ENCODE measurements at regions not wholly inside any gene's neighbourhood (a gene's known extent, or its start where the extent isn't known, plus 50 kb on each side); places are given as distances from the start of the nearest gene placed in this dataset.

- DNase-seq: no peak
Observed at GRCh38 chr1:239263801-239264200, 122.6 kb upstream of the CHRM3 start.

- no peak for DNase-seq
Observed at GRCh38 chr1:239262538-239262937, 123.8 kb upstream of the CHRM3 start.

- DNase-seq: no peak
Observed at GRCh38 chr1:239261521-239261920, 124.8 kb upstream of the CHRM3 start.

GRCh38 chr1:239260842-239261241 lies 125.5 kb upstream of the CHRM3 start:
- no peak for DNase-seq

- no peak for DNase-seq
Observed at GRCh38 chr1:239255628-239256160, 130.7 kb upstream of the CHRM3 start.

- no peak for DNase-seq
Observed at GRCh38 chr1:239254999-239255398, 131.4 kb upstream of the CHRM3 start.

GRCh38 chr1:239253032-239253431 lies 133.3 kb upstream of the CHRM3 start:
- DNase-seq: no peak

- DNase-seq: no peak
Observed at GRCh38 chr1:239250353-239251035, 135.9 kb upstream of the CHRM3 start.

GRCh38 chr1:239247285-239247684 lies 139.1 kb upstream of the CHRM3 start:
- DNase-seq: no peak

- DNase-seq: no peak
Observed at GRCh38 chr1:239244084-239244483, 142.3 kb upstream of the CHRM3 start.

GRCh38 chr1:239243006-239243405 lies 143.4 kb upstream of the CHRM3 start:
- DNase-seq: no peak

- DNase-seq: no peak
Observed at GRCh38 chr1:239242404-239242803, 144.0 kb upstream of the CHRM3 start.

- no peak for DNase-seq
Observed at GRCh38 chr1:239240736-239241135, 145.6 kb upstream of the CHRM3 start.

- DNase-seq: no peak
Observed at GRCh38 chr1:239239529-239239928, 146.8 kb upstream of the CHRM3 start.

- DNase-seq: no peak
Observed at GRCh38 chr1:239237912-239238311, 148.5 kb upstream of the CHRM3 start.

GRCh38 chr1:239233626-239234025 lies 152.7 kb upstream of the CHRM3 start:
- no peak for DNase-seq

GRCh38 chr1:239232921-239233320 lies 153.4 kb upstream of the CHRM3 start:
- no peak for DNase-seq

- no peak for DNase-seq
Observed at GRCh38 chr1:239228451-239228850, 157.9 kb upstream of the CHRM3 start.

GRCh38 chr1:239225396-239225795 lies 161.0 kb upstream of the CHRM3 start:
- DNase-seq: no peak

- no peak for DNase-seq
Observed at GRCh38 chr1:239224100-239224499, 162.3 kb upstream of the CHRM3 start.

GRCh38 chr1:239222999-239223398 lies 163.4 kb upstream of the CHRM3 start:
- DNase-seq: no peak

GRCh38 chr1:239221656-239222055 lies 164.7 kb upstream of the CHRM3 start:
- no peak for DNase-seq

- DNase-seq: no peak
Observed at GRCh38 chr1:239219679-239220078, 166.7 kb upstream of the CHRM3 start.

- no peak for DNase-seq
Observed at GRCh38 chr1:239218301-239218700, 168.1 kb upstream of the CHRM3 start.

- DNase-seq: no peak
Observed at GRCh38 chr1:239212811-239213220, 173.6 kb upstream of the CHRM3 start.

All from DMS 273 treated with DMSO at 0.1 percent for 48 hours (cell line).